ENCODE measurements at regions not wholly inside any gene's neighbourhood (a gene's known extent, or its start where the extent isn't known, plus 50 kb on each side); places are given as distances from the start of the nearest gene placed in this dataset.

- Histone ChIP-seq H3K4me2 (no peak overlapping the region), H3K36me3 (ENCODE audit: insufficient read depth) (no peaks in the 10 kb centered on the region), H2AFZ (ENCODE audit: low read depth) (no peak overlapping the region), H4K20me1 (ENCODE audit: insufficient read depth) (no peaks in the 10 kb centered on the region), H3K27ac (no peak overlapping the region), H3K9ac (no peak overlapping the region), H3K4me3 (IDR thresholded peaks at IDR 0.05; ENCODE audit: insufficient read depth, low read depth, low read length) (no peak overlapping the region), H3K79me2 (ENCODE audit: insufficient read depth, low read depth) (no peaks in the 10 kb centered on the region), H3K4me1 (ENCODE audit: low read depth, poor library complexity, severe bottlenecking) (no peaks in the 10 kb centered on the region), H3K27me3 (ENCODE audit: insufficient read depth, low read depth) (no peaks in the 10 kb centered on the region)
- TF ChIP-seq CTCF (conservative IDR thresholded peaks at IDR 0.05; ENCODE audit: low read depth, low read length), result no peak
Observed at GRCh38 chr4:162422312-162422711, 258.5 kb upstream of the FSTL5 start.

- Histone ChIP-seq H3K79me2 (ENCODE audit: insufficient read depth, low read depth) (no peaks in the 10 kb centered on the region), H3K27me3 (ENCODE audit: insufficient read depth, low read depth) (no peaks in the 10 kb centered on the region), H3K4me1 (ENCODE audit: low read depth, poor library complexity, severe bottlenecking) (no peaks in the 10 kb centered on the region), H4K20me1 (ENCODE audit: insufficient read depth) (no peaks in the 10 kb centered on the region), H3K9ac (no peak overlapping the region), H3K27ac (no peak overlapping the region), H2AFZ (ENCODE audit: low read depth) (no peak overlapping the region), H3K36me3 (ENCODE audit: insufficient read depth) (no peaks in the 10 kb centered on the region), H3K4me3 (IDR thresholded peaks at IDR 0.05; ENCODE audit: insufficient read depth, low read depth, low read length) (no peak overlapping the region), H3K4me2 (no peak overlapping the region)
- TF ChIP-seq CTCF (conservative IDR thresholded peaks at IDR 0.05; ENCODE audit: low read depth, low read length), result no peak
Observed at GRCh38 chr4:162410854-162411253, 247.1 kb upstream of the FSTL5 start.

GRCh38 chr4:162409048-162409447 is 245.2 kb upstream of the FSTL5 start:
- H3K36me3 ChIP-seq (ENCODE audit: insufficient read depth), result no peaks in the 10 kb centered on the region
- TF ChIP-seq CTCF (conservative IDR thresholded peaks at IDR 0.05; ENCODE audit: low read depth, low read length), result no peak

GRCh38 chr4:162408309-162408708 is 244.5 kb upstream of the FSTL5 start:
- Histone ChIP-seq H3K9ac (no peak overlapping the region), H4K20me1 (ENCODE audit: insufficient read depth) (no peaks in the 10 kb centered on the region), H3K4me3 (IDR thresholded peaks at IDR 0.05; ENCODE audit: insufficient read depth, low read depth, low read length) (no peak overlapping the region), H3K79me2 (ENCODE audit: insufficient read depth, low read depth) (no peaks in the 10 kb centered on the region), H3K36me3 (ENCODE audit: insufficient read depth) (no peaks in the 10 kb centered on the region), H3K4me2 (no peak overlapping the region), H3K4me1 (ENCODE audit: low read depth, poor library complexity, severe bottlenecking) (no peaks in the 10 kb centered on the region), H2AFZ (ENCODE audit: low read depth) (no peak overlapping the region), H3K27me3 (ENCODE audit: insufficient read depth, low read depth) (no peaks in the 10 kb centered on the region), H3K27ac (no peak overlapping the region)
- no peak for TF ChIP-seq CTCF (conservative IDR thresholded peaks at IDR 0.05; ENCODE audit: low read depth, low read length)

More at GRCh38 chr4:162409048-162409447, 245.2 kb upstream of the FSTL5 start:
- Histone ChIP-seq H3K27me3 (ENCODE audit: insufficient read depth, low read depth) (no peaks in the 10 kb centered on the region), H3K79me2 (ENCODE audit: insufficient read depth, low read depth) (no peaks in the 10 kb centered on the region), H3K9ac (no peak overlapping the region), H4K20me1 (ENCODE audit: insufficient read depth) (no peaks in the 10 kb centered on the region), H3K4me1 (ENCODE audit: low read depth, poor library complexity, severe bottlenecking) (no peaks in the 10 kb centered on the region), H3K27ac (no peak overlapping the region), H3K4me3 (IDR thresholded peaks at IDR 0.05; ENCODE audit: insufficient read depth, low read depth, low read length) (no peak overlapping the region), H3K4me2 (no peak overlapping the region), H2AFZ (ENCODE audit: low read depth) (no peak overlapping the region)
